Stimulated activated naive B cell treated with anti-CD40 and anti-IgM and Interleukin-4, amounts not matched to agents 10 μg/mL and 1 μg/mL and 100 μg/mL, for 72 hours (primary cell): ENCODE measurements at regions not wholly inside any gene's neighbourhood (a gene's known extent, or its start where the extent isn't known, plus 50 kb on each side); places are given as distances from the start of the nearest gene placed in this dataset.

ENCODE experiments used
- ATAC-seq, 2 donors: fragments of 150-1000 bp; cut with Tn5 transposase; replicated peaks; 2 replicates each; pipeline ENCODE4 v1.10.0; 2021; ENCODE audit warnings: moderate library complexity in 1 of 2
- DNase-seq: peaks from one replicate; pipeline ENCODE4 v3.0.0; 2021
- H3K27ac Mint-ChIP-seq: one replicate; pipeline ENCODE4 v1.8.0; 2022; ENCODE audit warnings: mild to moderate bottlenecking, mixed read lengths
- H3K27me3 Mint-ChIP-seq, 2 donors: one replicate each; pipeline ENCODE4 v1.8.0; 2022; ENCODE audit warnings: mixed read lengths in 2 of 2
- H3K36me3 Mint-ChIP-seq, 2 donors: one replicate each; pipeline ENCODE4 v1.8.0; 2022; ENCODE audit warnings: mixed read lengths in 2 of 2, mild to moderate bottlenecking in 1 of 2
- H3K4me1 Mint-ChIP-seq, 2 donors: one replicate each; pipeline ENCODE4 v1.8.0; 2022; ENCODE audit warnings: mixed read lengths in 2 of 2, mild to moderate bottlenecking in 1 of 2
- H3K4me3 Mint-ChIP-seq, 2 donors: one replicate each; pipeline ENCODE4 v1.8.0; 2022; ENCODE audit warnings: mild to moderate bottlenecking in 2 of 2, mixed read lengths in 2 of 2, moderate library complexity in 1 of 2
- H3K9me3 Mint-ChIP-seq, 2 donors: one replicate each; pipeline ENCODE4 v1.8.0; 2022; ENCODE audit warnings: mixed read lengths in 2 of 2, mild to moderate bottlenecking in 1 of 2

DNA sequence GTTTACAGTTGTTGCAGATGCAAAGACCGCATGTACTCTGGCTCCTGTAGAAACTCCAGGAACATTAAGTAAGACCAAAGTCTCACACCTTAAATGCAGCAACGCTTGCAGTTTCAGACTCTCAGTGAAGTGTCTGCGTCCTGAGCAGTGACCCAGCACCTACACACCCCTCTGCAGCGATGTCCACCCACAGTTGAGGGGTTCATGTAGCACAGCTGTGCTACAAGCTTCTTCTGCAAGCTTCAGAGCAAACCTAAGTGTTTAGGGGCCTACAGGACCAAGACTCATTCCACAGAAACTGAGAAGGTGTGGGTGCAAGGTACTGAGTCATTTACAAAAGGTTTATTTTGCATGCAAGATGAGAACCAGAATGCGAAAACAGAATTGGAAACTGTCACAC is 191.0 kb downstream of the IRX2 start:
- DNase-seq (no peak), ATAC-seq (no peak)
- no peak overlapping the region for H3K4me3 Mint-ChIP-seq
- peaks cover 0 to 2% of the 10 kb centered on the region in 2 donors for H3K4me1 Mint-ChIP-seq
- no peaks in the 10 kb centered on the region for H3K27me3 Mint-ChIP-seq
- H3K36me3 Mint-ChIP-seq = peaks cover 0 to 2% of the 10 kb centered on the region in 2 donors
- H3K9me3 Mint-ChIP-seq = peaks cover 12 to 14% of the 10 kb centered on the region in 2 donors
- H3K27ac Mint-ChIP-seq = no peak overlapping the region

DNA sequence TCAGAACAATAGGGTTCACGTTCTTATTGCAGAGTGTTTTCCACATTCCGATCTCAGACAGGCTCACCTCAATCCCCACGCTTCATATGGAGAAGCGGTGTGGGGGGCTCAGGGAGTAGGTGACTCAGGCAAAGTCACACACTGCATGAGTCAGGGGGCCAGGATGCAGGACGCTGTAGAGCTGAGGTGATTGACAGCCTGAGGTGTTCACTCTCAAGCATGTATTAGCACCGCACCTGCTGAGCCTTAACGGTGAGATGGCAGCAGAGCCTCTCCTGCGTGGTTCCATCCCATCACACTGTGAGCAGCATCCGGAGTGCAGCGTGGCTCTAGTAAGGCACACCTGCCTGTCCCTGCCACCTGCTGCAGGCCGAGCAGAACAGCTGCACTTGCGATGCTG is 194.0 kb downstream of the IRX2 start:
- no peak for DNase-seq
- Mint-ChIP-seq H3K9me3 (peaks cover 20 to 21% of the 10 kb centered on the region in 2 donors), H3K27ac (no peak overlapping the region), H3K4me3 (no peak overlapping the region), H3K27me3 (no peaks in the 10 kb centered on the region), H3K4me1 (no peaks in the 10 kb centered on the region), H3K36me3 (peaks cover 2 to 7% of the 10 kb centered on the region in 2 donors)
- no peak for ATAC-seq

DNA sequence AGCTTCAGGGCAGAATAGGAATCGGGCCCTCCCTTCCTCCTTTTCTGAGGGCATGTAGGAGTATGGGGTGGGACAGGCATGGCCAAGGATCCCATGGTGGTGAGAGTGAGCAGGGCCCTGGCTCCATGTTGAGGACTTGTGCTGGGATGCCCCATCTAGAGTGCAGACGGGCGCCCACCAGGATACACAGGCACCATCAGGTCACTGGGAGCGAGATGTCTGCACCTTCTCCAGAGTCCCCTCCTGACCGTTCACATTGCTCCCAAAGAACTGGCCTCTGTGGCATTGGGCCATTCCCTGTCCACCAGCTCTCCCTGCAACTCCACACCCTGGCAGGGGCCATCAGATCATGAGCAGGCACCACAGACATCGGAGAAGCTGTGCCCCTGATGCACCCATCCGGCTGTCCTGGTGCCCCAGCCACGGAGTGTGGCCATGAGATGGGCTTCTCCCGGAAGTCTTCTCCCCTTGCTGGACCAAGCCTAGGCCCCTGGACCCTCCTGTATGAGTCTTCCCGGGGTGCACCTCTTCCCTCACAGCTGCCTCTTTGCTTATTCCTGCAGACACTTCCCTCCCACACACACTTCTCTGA is 195.0 kb downstream of the IRX2 start:
- ATAC-seq = no peak
- peaks cover 18 to 21% of the 10 kb centered on the region in 2 donors for H3K9me3 Mint-ChIP-seq

DNA sequence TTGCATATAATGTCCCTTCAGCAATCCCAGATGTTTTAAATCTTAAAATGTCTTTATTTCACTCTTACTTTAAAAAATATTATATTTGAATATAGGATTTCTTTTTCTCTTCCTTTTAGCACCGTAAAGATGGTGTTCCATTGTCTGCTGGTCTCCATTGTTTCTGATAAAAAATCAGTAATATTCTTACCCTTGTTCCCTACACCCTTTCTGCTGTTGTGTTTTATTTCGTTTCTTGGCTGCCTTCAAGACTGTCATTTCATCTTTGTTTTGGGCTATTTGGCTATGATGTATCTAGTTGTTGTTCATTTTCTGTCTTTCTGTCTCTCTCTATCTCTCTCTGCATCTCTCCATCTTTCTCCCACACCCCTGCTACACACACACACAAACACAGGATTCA is 197.9 kb downstream of the IRX2 start:
- Mint-ChIP-seq H3K27ac (no peak overlapping the region), H3K4me3 (no peak overlapping the region)
- ATAC-seq = no peak

More for the DNA sequence above, 195.0 kb downstream of the IRX2 start:
- no peak for DNase-seq
- Mint-ChIP-seq H3K4me3 (no peak overlapping the region), H3K27ac (no peak overlapping the region), H3K36me3 (peaks cover 2 to 7% of the 10 kb centered on the region in 2 donors), H3K27me3 (no peaks in the 10 kb centered on the region), H3K4me1 (no peaks in the 10 kb centered on the region)

DNA sequence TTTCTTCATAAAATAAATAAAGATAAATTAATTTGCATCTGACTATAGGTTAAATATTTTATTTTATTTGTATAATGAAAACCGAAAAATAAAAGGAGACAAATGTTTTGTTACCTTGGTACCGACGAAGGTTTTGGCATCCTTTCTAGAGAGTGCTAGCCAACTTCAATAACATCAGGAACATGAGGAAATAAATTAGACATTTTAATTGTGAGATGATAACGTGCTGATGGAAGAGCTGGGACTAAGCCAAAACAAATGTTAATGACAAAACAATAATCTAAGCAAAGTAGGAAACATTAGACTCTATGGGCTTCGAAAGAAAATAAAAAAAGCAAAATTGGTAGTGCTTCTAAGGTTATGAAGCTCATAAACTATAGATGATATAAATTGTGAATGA is 201.0 kb downstream of the IRX2 start:
- DNase-seq = no peak
- H3K4me1 Mint-ChIP-seq = no peaks in the 10 kb centered on the region
- H3K36me3 Mint-ChIP-seq = peaks cover 2 to 7% of the 10 kb centered on the region in 2 donors
- H3K27me3 Mint-ChIP-seq = no peaks in the 10 kb centered on the region
- H3K27ac Mint-ChIP-seq = no peak overlapping the region
- no peak overlapping the region for H3K4me3 Mint-ChIP-seq
- no peak for ATAC-seq
- H3K9me3 Mint-ChIP-seq = peaks cover 17 to 20% of the 10 kb centered on the region in 2 donors

More for the DNA sequence above, 197.9 kb downstream of the IRX2 start:
- no peaks in the 10 kb centered on the region for H3K27me3 Mint-ChIP-seq
- no peaks in the 10 kb centered on the region for H3K4me1 Mint-ChIP-seq
- no peak for DNase-seq
- peaks cover 2 to 7% of the 10 kb centered on the region in 2 donors for H3K36me3 Mint-ChIP-seq
- peaks cover 15 to 21% of the 10 kb centered on the region in 2 donors for H3K9me3 Mint-ChIP-seq

DNA sequence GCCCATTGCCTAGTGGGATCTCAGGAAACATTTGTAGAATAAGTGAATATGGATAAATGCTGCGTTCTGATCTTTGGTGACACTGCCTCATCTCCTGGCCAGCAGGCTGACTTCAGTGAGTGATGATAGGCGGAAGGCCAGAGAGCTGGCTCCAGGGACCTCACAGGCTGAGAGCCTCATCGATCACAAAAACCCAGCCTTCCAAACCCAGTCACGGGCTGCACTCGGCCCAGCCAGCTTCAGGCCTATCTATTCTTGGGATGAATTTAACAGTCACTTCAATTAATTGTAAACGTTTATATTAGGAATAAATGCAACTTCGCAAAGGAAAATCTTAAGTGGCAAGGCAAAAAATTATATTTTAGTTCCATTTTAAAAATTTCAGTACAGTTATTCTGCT is 201.6 kb downstream of the IRX2 start:
- no peak overlapping the region for H3K4me3 Mint-ChIP-seq
- H3K36me3 Mint-ChIP-seq = peaks cover 2 to 5% of the 10 kb centered on the region in 2 donors
- ATAC-seq (no peak), DNase-seq (no peak)
- H3K27ac Mint-ChIP-seq = no peak overlapping the region
- H3K27me3 Mint-ChIP-seq = no peaks in the 10 kb centered on the region
- peaks cover 13 to 17% of the 10 kb centered on the region in 2 donors for H3K9me3 Mint-ChIP-seq
- no peaks in the 10 kb centered on the region for H3K4me1 Mint-ChIP-seq

DNA sequence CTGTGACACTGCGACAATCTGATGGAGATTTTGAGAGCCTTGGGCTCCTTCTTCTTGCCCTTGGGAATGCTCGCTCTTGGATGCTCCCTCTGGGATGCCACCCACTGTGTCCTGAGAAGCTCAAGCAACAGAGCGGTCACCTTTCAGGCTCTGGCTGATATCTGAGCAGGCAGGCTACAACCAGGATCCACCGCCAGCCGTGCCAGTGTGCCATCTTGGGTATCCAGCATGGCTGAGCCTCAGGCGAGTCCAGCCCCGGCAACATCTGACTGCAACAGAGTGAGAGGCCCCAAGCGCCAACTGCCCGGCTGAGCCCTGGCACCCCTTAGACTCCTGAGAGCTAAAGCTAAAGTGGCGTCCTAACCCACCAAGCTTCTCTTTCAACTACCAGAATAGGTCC is 202.1 kb downstream of the IRX2 start:
- H3K9me3 Mint-ChIP-seq = peaks cover 7 to 12% of the 10 kb centered on the region in 2 donors
- ATAC-seq = no peak
- no peaks in the 10 kb centered on the region for H3K27me3 Mint-ChIP-seq
- no peak for DNase-seq
- no peaks in the 10 kb centered on the region for H3K4me1 Mint-ChIP-seq
- H3K36me3 Mint-ChIP-seq = no peaks in the 10 kb centered on the region
- no peak overlapping the region for H3K4me3 Mint-ChIP-seq
- H3K27ac Mint-ChIP-seq = no peak overlapping the region

DNA sequence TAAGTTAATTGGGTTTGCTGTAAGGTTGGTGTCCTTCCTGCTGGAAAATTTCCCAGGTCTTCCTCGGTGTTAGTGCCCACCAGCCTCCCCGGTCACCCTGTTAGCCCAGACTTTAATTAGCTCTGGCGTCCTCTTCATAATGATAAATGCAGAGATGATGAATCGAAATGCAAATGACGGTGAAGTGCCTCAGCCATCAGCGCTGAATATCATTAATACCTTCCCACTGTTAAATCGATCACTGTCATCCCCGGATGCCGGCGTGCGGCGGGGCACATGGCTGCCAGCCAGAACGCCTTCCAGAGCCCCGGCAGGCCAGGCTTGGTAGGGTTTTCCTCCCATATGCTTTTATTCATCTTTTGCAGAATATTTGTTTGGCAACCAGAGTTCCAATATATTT is 204.5 kb downstream of the IRX2 start:
- Mint-ChIP-seq H3K36me3 (no peaks in the 10 kb centered on the region), H3K27ac (no peak overlapping the region), H3K27me3 (no peaks in the 10 kb centered on the region), H3K9me3 (peaks cover 0 to 7% of the 10 kb centered on the region in 2 donors), H3K4me3 (no peak overlapping the region), H3K4me1 (no peaks in the 10 kb centered on the region)
- DNase-seq = no peak
- ATAC-seq = no peak

DNA sequence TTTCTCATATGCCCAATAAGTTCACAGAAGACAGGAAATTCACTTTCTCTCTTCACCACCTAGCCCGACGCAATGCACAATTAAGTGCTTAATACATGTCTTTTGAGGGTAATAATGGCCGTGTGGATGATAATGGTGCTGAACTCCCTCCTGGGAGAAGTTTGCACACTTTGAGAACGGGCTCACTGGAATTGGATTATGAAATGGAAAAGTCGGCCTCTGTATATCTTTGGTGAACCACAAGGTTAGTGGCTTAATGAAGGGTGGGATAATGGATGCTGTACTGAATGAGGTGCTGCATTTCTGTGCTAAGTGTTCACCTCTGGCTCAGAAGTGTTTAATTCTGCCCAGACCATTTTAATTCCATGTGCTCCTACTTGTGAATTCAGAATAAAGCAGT is 207.5 kb downstream of the IRX2 start:
- Mint-ChIP-seq H3K27ac (no peak overlapping the region), H3K4me3 (no peak overlapping the region), H3K36me3 (no peaks in the 10 kb centered on the region), H3K27me3 (no peaks in the 10 kb centered on the region), H3K9me3 (peaks cover 12 to 14% of the 10 kb centered on the region in 2 donors), H3K4me1 (no peaks in the 10 kb centered on the region)
- no peak for ATAC-seq
- DNase-seq = no peak

DNA sequence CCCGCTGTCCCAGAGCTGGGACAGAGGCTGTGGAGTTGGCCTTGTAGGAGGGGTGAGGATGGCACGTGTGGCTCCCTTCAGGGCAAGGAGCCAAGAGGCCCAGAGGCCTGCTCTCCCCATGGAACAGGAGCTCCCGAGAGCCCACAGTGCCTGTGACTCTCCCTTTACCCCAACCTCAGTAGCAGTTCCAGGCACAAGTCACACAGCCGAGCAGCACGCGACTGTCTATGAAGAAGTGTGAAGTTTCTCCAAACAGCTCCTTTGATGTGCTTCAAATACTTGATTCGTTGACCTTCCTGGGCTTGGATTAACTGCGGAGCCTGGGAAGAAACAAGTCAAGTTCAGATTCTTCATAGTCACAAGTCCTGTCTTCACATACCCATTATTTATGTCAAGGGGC is 208.7 kb downstream of the IRX2 start:
- H3K4me1 Mint-ChIP-seq = no peaks in the 10 kb centered on the region
- H3K4me3 Mint-ChIP-seq = no peak overlapping the region
- no peaks in the 10 kb centered on the region for H3K36me3 Mint-ChIP-seq
- no peak for DNase-seq
- no peaks in the 10 kb centered on the region for H3K27me3 Mint-ChIP-seq
- no peak overlapping the region for H3K27ac Mint-ChIP-seq
- no peak for ATAC-seq
- peaks cover 11 to 12% of the 10 kb centered on the region in 2 donors for H3K9me3 Mint-ChIP-seq

DNA sequence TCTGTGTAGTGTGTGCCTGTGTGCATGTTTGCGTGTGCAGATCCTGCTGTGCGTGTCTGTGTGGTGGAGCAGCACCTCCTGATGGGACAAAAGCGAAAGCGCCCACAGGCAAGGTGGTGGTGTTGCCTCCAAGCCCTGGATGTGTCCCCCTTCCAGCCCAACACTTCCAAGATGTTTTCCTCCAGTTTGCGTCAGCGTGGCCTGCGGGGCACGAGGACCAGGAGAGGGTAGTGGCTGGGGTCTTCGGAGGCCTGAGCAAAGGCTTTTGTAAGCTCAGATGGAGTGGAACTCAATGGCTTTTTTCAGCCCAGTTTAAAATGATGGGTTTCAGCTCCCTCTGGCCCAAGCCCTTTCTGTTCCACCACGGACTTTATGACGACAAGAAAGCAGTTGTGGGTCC is 209.5 kb downstream of the IRX2 start:
- Mint-ChIP-seq H3K4me1 (no peaks in the 10 kb centered on the region), H3K36me3 (no peaks in the 10 kb centered on the region), H3K4me3 (no peak overlapping the region), H3K27me3 (no peaks in the 10 kb centered on the region), H3K9me3 (peaks cover 12 to 14% of the 10 kb centered on the region in 2 donors), H3K27ac (no peak overlapping the region)
- no peak for ATAC-seq
- no peak for DNase-seq

DNA sequence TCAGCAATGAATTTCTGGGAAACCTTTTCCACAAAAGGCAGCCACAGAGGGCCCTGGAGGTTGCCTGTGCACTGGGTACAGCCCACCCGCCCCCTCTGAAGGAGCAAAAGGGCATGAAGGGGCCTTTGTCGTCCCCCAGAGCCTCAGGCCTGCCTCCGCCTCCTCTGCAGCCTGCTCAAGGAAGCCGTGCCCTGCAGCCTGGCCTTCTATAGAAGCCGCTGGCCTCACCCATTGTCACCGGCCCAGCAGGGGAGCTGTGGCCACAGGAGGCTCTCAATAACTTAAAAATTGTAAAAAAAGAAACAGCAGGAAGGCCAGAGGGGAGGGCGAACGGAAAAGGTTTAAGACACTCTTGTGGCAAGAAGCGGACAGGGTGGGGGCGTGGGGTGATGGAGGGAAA is 213.3 kb downstream of the IRX2 start:
- DNase-seq = no peak
- no peaks in the 10 kb centered on the region for H3K27me3 Mint-ChIP-seq
- H3K27ac Mint-ChIP-seq = no peak overlapping the region
- H3K36me3 Mint-ChIP-seq = no peaks in the 10 kb centered on the region
- H3K4me3 Mint-ChIP-seq = no peak overlapping the region
- no peak for ATAC-seq
- no peaks in the 10 kb centered on the region for H3K4me1 Mint-ChIP-seq
- peaks cover 11 to 12% of the 10 kb centered on the region in 2 donors for H3K9me3 Mint-ChIP-seq

DNA sequence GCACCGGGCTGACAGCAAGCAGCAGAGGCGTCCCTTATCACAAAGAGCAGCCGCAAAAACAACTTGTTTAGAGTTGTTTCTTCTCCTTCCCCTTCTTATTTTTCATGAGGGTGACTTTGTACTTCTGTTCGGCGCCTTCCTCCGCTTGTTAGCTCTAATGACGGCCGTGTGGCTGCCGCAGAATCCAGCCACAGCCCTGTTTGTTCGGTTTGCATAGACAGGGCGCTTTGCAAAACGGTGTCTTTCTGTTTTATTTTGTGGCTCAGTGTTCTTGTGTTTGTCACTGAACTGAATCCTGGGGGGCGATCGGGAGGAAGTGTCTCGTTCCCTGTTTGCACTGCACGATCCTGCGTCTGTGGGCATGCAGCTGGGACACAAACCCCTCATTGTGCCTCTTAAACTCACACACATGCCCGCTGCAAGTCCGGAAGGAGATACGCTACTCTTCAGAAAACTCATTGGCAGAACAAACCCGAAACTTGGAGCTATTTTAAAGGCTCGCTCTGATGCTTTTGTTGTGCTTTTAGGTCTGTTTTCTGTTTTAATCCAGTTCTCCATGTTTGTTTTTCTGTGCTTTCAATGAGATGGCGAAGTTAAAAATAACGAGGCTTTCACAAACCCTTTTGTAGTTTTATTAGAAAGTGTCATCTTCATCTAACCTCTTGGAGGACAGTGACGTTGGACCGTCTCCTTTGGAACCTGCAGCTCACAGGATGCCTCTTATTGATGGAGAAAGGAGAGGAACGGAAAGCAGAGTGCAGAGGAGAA is 213.9 kb downstream of the IRX2 start:
- Mint-ChIP-seq H3K9me3 (peaks cover 12% of the 10 kb centered on the region in 2 donors), H3K27me3 (no peaks in the 10 kb centered on the region), H3K36me3 (no peaks in the 10 kb centered on the region), H3K4me1 (no peaks in the 10 kb centered on the region), H3K27ac (no peak overlapping the region), H3K4me3 (no peak overlapping the region)
- DNase-seq (no peak), ATAC-seq (no peak)

DNA sequence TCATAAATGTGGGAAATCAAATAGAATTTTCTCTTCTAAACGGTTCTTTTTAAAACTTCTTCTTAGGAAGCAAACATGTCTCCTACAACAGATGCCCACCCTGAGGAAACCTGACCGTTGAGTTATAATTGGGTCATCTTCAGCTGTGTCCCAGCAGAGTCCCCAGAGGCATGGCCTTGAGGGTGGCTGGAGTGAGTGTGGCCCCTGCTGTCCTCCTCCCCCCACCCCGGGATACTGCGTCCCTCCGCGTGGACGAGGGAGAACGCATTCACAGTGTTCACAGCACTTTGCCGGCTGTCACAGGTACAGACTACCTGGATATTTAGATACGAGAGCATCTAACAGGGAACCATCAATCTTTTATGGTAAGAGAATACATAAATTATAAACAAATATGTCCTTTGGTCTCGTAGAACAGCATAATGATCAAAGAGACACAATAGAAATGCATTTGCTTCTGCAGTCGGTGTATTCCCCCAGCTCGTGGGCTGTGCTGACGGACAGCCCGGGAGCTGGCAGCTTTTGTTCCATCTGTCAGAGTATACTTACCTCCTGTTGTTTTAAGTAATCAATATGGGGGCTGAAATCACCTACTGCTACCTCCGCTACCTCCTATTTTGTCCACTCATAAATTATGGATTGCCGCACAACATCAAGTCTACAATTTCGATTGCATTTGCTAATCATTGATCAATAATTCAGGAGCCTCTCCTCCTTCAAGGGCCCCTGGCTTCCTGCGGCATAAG is 214.7 kb downstream of the IRX2 start:
- Mint-ChIP-seq H3K27me3 (no peaks in the 10 kb centered on the region), H3K27ac (no peak overlapping the region), H3K36me3 (no peaks in the 10 kb centered on the region), H3K4me1 (no peaks in the 10 kb centered on the region), H3K9me3 (peaks cover 12% of the 10 kb centered on the region in 2 donors), H3K4me3 (no peak overlapping the region)
- DNase-seq = no peak
- ATAC-seq = no peak

DNA sequence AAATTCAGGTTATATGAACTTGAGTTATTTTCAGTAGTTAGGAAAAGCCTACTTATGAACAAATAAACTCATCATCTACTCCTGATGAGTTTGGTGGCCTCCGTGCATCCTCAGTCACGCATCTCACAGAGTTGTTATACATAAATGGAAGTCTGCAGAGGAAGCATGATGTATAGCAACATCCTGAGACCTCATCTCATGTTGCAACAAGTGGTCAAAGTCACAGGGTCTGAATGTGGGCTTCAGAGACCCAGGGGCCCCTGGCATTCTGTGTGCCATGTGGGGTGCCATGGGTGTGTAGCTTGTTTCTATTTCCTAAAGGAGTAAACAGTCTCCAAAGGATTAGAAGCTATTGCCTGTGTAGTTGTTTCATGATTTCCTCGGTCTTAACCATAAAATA is 216.5 kb downstream of the IRX2 start:
- Mint-ChIP-seq H3K36me3 (no peaks in the 10 kb centered on the region), H3K4me3 (no peak overlapping the region), H3K9me3 (peaks cover 8 to 9% of the 10 kb centered on the region in 2 donors), H3K27me3 (no peaks in the 10 kb centered on the region), H3K4me1 (no peaks in the 10 kb centered on the region), H3K27ac (no peak overlapping the region)
- DNase-seq = no peak
- ATAC-seq = no peak
